ENCODE measurements at regions not wholly inside any gene's neighbourhood (a gene's known extent, or its start where the extent isn't known, plus 50 kb on each side); places are given as distances from the start of the nearest gene placed in this dataset.

DNA sequence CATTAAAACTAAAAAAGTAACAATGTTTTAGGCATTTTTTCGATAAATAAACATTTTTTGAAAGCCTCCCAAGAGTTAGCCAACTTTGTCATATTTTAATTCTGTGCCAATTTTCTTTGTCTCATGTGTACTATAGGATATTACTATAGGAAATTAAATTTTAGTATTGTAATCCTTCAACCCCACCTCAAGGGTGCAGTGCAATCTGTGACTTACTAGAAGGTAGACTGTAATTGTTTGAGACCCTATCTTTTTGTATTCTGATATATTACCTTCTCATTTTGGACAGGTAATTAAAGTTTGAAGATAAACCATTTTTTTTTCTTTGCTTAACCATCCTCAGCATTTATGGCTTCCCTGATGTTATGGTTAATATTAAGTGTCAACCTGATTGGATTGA is 457.8 kb downstream of the PCDH20 start:
- TF ChIP-seq, protein P1, sequence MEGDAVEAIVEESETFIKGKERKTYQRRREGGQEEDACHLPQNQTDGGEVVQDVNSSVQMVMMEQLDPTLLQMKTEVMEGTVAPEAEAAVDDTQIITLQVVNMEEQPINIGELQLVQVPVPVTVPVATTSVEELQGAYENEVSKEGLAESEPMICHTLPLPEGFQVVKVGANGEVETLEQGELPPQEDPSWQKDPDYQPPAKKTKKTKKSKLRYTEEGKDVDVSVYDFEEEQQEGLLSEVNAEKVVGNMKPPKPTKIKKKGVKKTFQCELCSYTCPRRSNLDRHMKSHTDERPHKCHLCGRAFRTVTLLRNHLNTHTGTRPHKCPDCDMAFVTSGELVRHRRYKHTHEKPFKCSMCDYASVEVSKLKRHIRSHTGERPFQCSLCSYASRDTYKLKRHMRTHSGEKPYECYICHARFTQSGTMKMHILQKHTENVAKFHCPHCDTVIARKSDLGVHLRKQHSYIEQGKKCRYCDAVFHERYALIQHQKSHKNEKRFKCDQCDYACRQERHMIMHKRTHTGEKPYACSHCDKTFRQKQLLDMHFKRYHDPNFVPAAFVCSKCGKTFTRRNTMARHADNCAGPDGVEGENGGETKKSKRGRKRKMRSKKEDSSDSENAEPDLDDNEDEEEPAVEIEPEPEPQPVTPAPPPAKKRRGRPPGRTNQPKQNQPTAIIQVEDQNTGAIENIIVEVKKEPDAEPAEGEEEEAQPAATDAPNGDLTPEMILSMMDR (IDR thresholded peaks at IDR 0.05): no peak
- no peak for TF ChIP-seq POLR2A (IDR thresholded peaks at IDR 0.05)

Data from esophagus squamous epithelium (tissue), 4 donors.